ENCODE measurements at regions not wholly inside any gene's neighbourhood (a gene's known extent, or its start where the extent isn't known, plus 50 kb on each side); places are given as distances from the start of the nearest gene placed in this dataset.

- Histone ChIP-seq H3K27me3 (no peaks in the 10 kb centered on the region), H3K27ac (no peak overlapping the region), H3K4me3 (replicated peaks in 1 of 3) (no peak overlapping the region), H3K4me1 (no peaks in the 10 kb centered on the region), H3K36me3 (no peaks in the 10 kb centered on the region), H3K9me3 (no peaks in the 10 kb centered on the region)
- intact Hi-C loops (cut with DNase I) = no loop called here
- DNase-seq = no peak
- TF ChIP-seq POLR2A (IDR thresholded peaks at IDR 0.05) (no peak), CTCF (IDR thresholded peaks at IDR 0.05) (no peak)
- WGBS, 2 donors = 75 to 81% methylated on average over 11 of the region's 11 CpGs
Measured at GRCh38 chr4:43130228-43131021, 237.9 kb downstream of the GRXCR1 start.

- TF ChIP-seq POLR2A (IDR thresholded peaks at IDR 0.05) (no peak), CTCF (IDR thresholded peaks at IDR 0.05) (peak; percentile 24 to 81 (median 49))
- Histone ChIP-seq H3K27ac (no peak overlapping the region), H3K4me3 (replicated peaks in 1 of 3) (no peak overlapping the region), H3K9me3 (no peaks in the 10 kb centered on the region), H3K36me3 (no peaks in the 10 kb centered on the region), H3K4me1 (no peaks in the 10 kb centered on the region), H3K27me3 (no peaks in the 10 kb centered on the region)
- intact Hi-C loops (cut with DNase I) = no loop called here
- DNase-seq = peak; percentile 50 to 70
- 41 to 45% methylated on average over 11 of the region's 11 CpGs for WGBS, 2 donors
Measured at GRCh38 chr4:43132010-43132582, 239.6 kb downstream of the GRXCR1 start.

- H3K4me3 ChIP-seq (replicated peaks in 1 of 3) = no peak overlapping the region
- WGBS, 2 donors = 79 to 86% methylated on average over 6 of the region's 6 CpGs
- no peaks in the 10 kb centered on the region for H3K4me1 ChIP-seq
- H3K36me3 ChIP-seq = no peaks in the 10 kb centered on the region
- no peaks in the 10 kb centered on the region for H3K27me3 ChIP-seq
- TF ChIP-seq POLR2A (IDR thresholded peaks at IDR 0.05) (no peak), CTCF (IDR thresholded peaks at IDR 0.05) (no peak)
- DNase-seq = no peak
- intact Hi-C loops (cut with DNase I) = no loop called here
- no peak overlapping the region for H3K27ac ChIP-seq
- H3K9me3 ChIP-seq = no peaks in the 10 kb centered on the region
Measured at GRCh38 chr4:43133566-43133965, 241.1 kb downstream of the GRXCR1 start.

DNA sequence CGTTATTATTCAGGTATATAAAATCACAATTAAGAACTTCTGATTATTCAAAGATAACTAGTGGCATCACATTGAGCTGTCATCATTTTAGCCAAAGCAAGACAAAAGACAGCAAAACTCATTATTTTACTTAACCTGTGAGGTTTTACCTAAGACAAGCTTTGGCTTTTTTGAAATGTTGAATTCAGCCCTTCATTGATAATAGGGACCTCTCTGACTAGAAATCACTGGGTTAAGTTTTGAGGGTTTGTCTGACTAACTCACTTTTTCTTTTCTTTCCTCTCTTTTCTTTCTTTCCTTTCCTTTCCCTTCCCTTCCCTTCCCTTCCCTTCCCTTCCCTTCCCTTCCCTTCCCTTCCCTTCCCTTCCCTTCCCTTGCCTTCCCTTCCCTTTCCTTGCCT, 244.2 kb downstream of the GRXCR1 start:
- DNase-seq = no peak
- Histone ChIP-seq H3K36me3 (no peaks in the 10 kb centered on the region), H3K27me3 (no peaks in the 10 kb centered on the region), H3K9me3 (no peaks in the 10 kb centered on the region), H3K4me1 (no peaks in the 10 kb centered on the region), H3K27ac (no peak overlapping the region), H3K4me3 (replicated peaks in 1 of 3) (no peak overlapping the region)
- TF ChIP-seq POLR2A (IDR thresholded peaks at IDR 0.05) = no peak
- no peak for TF ChIP-seq CTCF (IDR thresholded peaks at IDR 0.05)
- WGBS, 2 donors = 89 to 94% methylated on average over 1 of the region's 1 CpG
- intact Hi-C loops (cut with DNase I) = no loop called here

DNA sequence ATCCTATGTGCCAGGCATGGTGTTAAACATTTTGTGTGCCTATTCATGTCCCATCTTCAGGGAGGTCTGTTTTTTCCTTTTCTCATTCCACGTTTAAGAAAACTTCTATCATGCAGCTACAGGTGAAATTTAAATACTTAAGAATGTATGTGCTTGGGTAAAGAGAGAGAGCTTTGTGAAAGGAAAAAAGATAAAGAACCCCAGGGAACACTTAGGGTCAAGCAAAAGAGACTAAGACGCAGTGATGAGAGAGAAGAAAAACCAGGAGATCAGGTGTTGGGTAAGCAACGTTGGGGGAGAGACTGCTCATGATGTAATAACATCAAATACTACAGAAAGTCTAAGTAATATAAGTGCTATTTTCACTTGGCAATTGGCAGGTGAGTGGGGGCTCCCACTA, 253.7 kb downstream of the GRXCR1 start:
- Histone ChIP-seq H3K27ac (no peak overlapping the region), H3K27me3 (no peaks in the 10 kb centered on the region), H3K4me3 (replicated peaks in 1 of 3) (no peak overlapping the region), H3K4me1 (no peaks in the 10 kb centered on the region), H3K36me3 (no peaks in the 10 kb centered on the region), H3K9me3 (no peaks in the 10 kb centered on the region)
- TF ChIP-seq CTCF (IDR thresholded peaks at IDR 0.05) (no peak), POLR2A (IDR thresholded peaks at IDR 0.05) (no peak)
- DNase-seq = no peak
- WGBS, 2 donors = 33 to 37% methylated on average over 3 of the region's 3 CpGs
- intact Hi-C loops (cut with DNase I) = no loop called here
